Activated naive CD4-positive, alpha-beta T cell treated with anti-CD3 and anti-CD28 coated beads, Interleukin-2, amount 50 U/mL, for 16 hours (primary cell): ENCODE measurements at regions not wholly inside any gene's neighbourhood (a gene's known extent, or its start where the extent isn't known, plus 50 kb on each side); places are given as distances from the start of the nearest gene placed in this dataset.
"Not testable (repeated sequence)": the region's sequence is repeated elsewhere in the genome, so short reads cannot be mapped to it uniquely, and the experiment has no call there.

Experiments used
- DNase-seq: peaks from one replicate; pipeline ENCODE4 v3.0.0-alpha.2; 2020

DNA sequence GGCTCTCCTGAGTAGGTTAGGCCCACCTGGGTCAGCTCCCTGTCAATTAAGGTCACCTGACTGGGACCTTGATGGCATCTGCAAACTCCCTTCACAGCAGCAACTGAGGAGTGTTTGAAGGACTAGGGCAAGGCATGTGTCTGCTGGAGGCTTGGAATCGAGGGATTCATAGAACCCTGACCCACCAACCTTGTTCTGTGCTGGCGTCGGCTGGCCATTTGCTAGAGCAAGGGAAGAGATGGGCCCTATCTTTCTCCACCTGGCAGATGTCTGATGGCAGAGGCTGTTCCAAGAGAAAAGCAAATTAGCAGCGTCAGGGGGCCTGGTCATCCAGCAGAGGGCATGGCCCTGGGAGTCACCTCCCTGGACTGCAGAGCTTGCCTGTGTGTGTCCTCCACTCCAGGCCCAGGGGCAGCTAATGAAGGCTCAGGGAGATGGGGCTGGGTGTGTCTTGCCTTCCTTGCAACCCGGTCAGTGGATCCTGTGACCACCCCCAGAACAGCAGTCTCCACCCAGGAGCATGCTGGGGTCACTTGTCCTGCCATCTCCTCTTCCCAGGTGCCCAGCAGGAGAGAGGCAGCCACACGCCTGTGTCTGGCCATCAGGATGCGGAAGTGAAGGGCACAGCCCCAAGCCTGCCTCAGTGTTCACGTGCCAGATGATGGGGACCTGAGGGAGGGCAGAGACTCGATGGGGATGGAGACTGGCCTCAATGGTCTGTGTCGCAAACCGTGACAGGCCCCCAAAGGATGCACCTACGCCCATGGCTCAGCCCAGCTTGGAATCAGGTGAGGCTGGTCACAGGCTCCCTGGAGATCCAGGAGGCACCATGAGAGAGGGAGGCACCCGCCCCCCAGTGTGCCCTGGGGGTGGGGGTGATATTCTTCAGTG, 53.9 kb downstream of the BARX1 start:
- DNase-seq = no peak

DNA sequence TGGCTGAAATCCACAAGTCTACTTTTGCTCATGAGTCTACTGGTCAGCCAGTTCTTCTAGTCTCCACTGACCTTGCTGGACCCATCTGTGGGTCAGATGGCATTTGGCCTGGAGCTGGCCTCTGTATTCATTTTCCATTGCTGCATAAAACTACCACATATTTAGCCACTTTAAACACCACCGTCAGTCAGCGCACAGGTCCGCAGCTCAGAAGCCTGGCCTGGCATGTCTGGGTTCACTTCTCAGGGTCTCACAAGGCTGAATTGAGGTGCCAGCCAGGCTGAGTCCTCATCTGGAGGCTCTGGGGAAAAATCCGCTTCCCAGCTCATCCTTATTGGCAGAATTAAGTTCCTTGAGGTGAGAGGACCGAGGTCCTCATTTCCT, 54.7 kb downstream of the BARX1 start:
- DNase-seq = no peak

DNA sequence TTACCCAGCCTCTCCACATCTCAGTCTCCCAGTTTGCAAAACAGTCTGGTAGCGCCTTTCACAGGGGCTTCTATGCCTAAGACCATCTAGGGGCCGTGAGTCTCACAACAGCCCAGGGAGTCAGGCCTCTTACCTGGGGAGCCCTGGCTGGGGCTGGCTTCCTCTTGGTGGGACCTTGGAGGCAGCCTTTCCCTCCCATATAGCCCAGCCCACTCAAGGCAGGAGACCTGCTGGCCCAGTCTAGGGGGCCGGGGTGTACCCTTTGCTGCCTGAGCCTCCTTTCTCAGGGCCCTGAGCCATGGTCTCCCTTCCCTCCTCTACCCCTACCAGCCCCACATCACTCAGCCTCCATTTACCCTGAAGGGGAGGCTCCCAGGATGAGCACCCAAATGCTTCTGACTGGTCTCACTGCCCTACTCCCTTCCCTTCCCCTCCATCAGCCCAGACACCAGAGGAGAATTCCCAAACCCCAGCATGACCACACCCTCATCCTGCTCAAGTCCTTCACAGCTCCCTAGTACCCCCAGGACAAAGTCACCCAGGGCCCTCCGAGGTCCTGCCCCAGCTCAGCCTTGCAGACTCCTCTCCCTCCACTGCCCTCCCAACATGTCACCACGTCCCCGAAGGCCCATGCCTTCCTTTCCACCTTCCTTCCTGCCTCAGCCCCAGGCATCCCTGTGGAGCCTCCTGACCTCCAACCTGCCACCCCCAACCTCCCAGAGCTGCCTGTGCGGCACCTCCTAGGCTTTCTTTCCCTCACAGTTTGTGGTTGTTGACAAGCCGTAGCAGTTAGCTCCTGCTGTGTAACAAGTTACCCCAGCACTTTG, 55.3 kb downstream of the BARX1 start:
- DNase-seq = no peak

DNA sequence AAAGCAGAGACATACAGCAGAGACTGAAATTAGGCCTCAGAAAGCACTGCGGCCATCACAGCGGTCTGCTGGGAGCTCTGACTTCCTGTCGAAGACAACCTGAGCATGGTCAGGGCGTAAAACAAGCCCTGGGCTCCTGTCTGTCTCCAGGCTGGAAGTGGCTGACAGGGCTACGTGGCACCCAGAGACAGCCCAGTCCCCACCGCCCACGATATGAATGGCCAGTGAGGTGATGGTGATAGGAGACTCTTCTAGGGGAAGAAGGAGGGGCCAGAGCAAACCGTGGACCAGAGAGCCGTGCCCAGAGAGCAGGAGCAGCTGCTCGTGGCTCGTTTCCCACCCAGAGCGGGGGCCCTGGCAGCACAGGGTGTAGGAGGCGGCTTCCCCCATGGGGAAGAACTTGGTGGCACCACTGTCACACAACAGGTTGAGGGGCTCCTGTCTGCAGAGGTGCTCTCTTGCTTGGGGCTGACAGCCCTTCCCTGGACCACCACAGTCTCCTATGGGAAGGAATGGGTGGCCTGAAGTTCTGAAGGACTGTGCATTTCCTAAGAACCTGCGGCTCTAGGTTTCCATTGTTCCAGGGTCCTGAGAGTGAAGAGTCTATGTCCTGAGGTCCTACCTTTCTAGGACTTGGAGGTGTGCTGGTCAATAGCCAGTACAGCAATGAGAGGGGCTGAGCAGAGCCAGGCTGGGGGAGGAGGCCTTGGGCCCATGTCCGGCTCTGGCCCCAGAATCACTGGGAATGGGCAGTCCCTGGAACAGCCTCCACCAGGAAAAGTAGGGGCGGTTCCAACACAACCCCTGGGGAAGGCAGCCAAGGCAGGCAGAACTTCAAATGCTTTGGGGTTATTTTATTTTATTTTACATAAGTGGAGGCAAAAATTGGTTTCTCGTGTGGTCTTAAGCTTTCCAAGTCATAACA, 56.4 kb downstream of the BARX1 start:
- no peak for DNase-seq

DNA sequence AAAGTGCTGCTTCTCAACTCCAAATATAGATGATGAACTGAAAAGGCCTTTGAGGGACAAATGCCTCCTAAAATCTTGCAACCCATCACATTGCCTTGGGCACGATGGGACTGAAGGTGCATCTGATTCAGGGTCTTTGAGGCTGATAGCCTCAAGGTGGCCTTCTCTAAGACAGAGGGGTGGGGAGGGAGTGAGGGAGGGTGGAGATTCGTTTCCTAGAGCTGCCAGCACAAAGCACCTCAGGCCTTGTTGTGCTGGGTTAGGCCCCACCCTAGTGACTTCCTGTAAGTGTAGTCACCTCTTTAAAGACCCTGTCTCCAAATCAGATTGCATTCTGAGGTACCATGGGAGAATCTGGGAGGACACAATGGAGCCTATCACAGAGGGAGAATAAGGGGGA, 57.1 kb downstream of the BARX1 start:
- no peak for DNase-seq

DNA sequence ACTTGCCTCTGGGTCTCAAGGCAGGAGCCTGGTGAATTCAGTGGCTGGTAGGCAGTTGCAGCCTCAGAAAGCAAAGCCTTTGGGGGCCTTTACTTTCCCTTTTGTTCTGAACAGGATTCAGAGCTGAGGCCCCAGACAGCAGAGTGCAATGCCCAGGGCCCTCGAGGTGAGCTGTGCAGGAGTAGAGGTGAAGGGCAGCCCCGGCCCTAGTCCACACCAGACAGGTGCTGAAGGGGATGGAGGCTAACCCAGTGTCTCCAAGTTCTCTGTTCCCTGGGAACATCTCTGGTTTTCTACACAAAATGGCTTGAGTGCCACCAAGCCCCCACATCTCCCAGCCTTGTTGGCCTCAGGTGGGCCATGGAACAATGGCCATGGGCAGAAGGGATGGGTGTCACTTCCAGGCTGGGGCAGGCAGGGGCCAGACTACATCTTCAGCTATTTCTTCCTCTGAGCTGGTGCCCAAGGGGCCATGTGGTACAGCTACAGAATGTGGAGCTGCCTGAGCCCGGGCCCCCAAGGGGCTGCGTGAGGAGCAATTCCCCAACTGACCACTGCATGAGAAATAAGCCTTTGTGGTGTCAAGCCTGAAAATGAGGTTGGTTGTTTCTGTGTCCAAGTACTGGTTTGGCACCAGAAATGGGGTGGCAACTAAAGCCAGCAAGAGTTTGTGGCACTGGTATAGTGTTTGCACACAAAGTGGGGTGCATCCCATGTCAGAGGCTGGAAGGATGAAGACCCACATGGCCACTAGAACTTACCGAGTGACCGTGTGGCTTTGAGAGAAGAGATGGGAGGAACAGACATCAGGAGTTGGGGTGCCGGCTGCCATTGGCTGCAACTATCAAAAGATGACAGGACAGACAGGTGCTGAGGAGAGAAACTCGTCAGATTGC, 57.8 kb downstream of the BARX1 start:
- DNase-seq = no peak

DNA sequence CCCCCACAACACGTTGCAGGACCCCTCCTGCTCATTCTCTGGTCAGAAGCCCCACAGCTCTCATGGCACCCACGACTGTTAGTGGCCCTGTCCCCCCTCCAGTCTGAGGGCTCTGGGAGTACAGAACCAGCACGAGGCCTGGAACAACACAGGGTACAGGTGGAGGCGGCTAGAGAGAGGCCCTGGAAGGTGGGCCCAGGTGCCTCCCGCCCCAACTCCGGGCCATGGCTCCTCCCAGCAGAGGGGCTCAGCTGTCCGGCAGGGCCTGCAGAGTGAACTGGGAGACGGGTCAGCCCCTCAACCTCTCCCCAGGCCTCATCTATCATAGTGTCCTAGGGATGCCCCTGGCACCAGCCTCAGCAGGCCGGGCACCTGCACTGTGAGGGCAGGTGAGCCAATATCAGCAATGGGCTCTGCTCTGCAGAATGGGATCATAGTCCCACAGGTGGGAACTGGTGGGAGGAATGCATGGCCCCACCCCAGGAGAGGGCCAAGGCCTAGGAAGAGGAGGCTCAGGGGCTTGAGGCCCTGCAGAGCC, 58.6 kb downstream of the BARX1 start:
- DNase-seq = no peak

DNA sequence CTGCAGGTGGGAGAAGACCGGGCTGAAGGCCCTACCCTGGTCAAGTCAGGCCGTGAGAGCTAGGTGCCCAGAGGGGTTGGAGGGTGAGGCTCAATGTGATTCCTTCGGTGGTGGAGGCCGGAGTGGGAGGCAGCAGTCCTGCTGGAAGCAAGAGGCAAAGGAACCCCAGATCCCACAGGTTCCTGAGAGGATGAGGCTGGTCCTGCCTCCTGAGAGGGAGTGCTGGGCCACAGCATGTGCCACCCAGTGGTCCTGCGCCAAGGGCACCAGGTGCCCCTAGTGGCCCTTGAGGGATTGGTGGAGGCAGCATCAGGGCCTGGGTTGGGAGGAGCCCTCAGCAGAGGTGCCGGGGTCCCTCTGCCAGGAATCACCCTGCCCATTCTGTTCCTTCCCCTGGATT, 59.1 kb downstream of the BARX1 start:
- no peak for DNase-seq

DNA sequence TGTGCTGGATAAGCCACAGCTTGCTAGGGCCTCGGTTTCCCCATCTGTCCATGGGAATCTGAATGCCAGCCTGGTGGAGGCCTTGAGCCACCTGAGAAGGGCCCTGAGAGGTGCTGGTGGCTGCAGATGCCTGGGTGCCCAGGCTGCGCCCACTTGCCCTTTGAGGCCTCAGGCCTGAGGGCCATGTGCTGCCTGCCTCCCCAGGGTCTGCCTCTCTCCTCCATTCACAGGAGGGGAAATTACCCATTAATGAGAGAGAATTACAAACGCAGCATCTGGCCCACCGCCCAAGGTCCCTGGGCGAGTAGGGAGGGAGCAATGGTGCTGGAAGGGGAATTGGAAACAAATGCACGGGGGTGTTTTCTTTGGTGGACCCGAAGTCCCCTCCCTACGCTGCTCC, 59.6 kb downstream of the BARX1 start:
- no peak for DNase-seq

DNA sequence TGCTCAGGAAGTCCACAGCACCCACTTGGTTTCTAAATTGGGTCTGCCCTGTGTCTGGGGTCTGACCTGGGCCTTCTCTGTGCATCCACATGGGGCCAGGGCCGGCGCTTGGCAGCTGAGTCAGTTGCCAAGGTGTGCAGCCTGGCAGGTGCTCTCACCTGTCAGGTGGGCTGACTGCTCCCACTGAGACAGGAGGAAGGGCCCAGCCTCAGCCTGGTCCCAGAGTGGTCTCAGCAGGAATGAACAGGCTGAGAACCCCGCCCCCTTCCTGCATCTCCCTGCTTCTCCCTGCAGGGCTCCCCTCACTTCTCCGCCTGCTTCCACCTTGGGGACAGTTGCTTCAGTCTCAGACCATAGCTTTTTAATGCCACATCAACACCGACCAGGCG, 60.5 kb downstream of the BARX1 start:
- DNase-seq = no peak

DNA sequence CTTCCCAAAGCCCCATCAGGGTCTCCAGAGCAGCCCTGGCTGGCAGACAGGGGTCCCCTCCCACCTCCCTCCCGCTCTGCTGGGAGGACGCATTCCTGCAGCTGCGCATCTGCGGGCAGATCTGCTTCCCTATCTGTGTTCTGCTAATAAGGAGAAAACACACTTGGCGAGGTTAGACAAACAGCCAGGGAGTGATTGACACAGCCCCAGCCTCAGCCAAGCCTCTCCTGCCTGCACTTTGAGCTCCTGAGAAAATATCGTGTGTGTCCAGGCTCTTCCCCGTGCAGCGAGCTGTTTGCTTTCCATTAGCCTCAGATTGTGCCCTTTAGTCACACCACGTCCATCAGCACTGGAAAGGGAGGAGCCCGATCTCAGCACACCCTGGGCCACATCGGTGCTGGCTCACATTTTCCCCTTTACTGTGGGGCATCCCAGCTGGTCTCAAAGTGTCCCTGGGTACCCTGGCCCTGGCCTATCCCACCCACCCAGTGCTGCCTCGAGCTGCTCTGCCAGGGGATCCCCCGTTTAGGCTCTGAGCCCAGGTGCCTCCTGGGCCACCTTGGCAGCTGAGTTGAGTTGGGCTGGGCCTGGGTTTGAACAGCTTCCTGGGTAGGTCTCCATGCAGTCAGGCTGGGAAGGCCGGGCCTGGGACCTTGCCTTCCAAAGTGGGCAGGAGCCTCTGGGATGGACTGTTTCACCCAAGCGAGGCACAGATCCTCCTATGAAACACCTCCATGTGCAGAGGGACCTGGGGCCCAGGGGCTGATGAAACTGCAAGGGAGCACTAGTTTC, 61.1 kb downstream of the BARX1 start:
- no peak for DNase-seq

DNA sequence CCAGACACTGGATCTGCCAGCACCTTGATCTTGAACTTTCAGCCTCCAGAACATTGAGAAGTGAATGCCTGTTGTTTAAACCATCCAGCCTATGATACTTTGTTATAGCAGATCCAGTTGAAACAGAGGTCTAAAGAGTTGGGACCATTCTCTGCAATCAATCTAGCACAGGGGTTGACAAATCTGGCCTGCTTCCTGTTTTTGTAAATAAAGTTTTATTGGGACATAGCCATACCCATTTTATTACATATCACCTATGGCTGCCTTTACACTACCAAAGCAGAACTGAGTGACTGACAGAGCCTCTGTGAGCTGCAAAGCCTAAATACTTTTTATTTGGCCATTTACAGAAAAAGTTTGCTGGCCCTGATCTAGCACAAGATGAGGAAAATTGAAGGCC, 62.0 kb downstream of the BARX1 start:
- DNase-seq = no peak

DNA sequence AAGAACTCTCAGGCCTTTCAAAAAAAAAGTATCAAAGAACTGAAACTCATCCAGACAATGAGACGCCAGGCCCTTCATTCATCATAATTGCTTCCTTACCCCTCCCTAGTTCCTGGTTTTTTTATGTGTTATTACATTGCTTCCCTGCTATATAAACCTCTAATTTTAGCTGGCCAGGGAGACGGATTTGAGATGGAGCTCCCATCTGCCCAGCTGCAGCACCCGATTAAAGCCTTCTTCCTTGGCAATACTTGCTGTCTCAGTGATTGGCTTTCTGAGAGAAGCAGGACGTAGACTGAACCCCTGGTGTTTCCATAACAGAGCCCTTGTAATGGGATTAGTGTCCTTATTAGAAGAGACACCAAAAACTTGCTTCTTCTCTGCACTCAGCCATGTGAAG, 62.4 kb downstream of the BARX1 start:
- no peak for DNase-seq

DNA sequence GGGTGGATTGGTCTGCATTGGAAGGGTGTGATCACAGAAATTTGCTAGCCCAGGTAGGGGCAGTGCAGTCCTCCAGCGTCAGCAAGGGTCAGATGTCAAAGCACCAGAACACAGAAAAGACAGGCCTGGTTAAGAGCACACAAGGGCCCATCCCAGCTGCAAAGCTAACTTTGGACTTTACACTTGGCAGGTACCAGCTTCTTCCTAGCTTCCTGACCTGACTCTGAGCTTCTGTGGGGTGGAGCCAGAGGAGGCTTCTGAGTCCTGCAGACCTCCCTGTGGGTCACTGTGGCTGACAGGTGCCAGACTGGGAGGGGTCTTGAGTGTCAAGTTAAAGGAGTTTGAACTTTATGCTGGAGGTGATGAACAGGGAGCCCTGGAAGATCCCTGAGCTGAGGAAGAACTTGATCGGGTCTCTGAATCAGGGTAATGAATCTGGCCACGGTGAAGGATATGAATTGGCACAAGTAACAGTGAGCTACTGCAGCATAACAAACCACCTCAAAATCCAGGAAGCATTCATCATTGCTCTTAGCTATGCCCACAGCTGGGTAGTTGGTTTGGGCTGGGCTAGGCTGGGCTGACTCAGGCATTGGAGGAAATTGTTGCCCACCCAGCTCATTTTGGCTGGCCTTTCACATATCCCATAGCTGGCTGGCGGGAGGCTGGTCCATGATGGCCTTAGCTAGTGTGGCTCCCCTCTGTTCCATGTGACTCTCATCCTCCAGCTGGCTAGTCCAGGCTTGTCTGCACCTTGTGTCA, 63.4 kb downstream of the BARX1 start:
- no peak for DNase-seq

DNA sequence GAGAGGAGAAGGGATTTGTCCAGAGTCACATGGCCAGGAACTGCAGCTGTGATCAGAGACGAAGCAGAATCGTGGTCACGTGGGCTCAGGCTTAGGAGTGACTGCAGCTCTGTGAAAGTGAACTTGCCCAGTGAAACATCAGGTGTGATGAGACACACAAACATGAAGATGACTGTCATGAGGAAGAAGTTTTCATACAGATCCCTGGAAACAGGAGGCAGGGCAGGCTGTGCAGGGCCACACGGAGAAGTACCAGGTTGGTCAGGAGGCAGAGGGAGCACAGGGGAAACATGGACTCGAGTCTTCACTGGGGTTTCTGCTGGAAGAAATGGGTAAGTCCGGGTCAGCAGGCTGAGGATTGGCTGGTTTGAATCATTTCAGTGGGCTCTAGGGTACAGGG, 64.1 kb downstream of the BARX1 start:
- no peak for DNase-seq

DNA sequence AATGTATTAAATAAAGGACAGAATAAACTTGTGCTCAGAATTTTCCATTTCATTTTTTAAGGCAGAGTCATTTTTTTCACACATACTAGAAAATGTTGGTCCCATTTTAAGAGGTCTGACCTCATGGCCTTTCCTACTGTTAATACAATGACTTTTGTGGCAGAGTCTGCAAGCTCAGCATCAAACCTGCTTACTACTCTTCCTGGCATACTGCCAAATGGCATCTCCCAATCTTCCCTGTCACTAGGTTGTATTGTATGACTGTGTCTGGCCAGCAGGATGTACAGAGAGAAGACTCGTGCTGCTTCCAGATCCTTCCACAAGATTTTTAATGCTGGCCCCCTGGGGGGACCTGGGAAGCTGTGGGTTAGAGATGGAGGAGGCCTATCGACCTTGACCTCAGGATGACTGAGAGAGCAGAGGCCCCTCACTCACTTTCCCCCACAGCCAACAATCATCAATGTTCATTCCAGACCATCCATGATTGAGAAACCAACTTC, 64.7 kb downstream of the BARX1 start:
- DNase-seq = no peak

DNA sequence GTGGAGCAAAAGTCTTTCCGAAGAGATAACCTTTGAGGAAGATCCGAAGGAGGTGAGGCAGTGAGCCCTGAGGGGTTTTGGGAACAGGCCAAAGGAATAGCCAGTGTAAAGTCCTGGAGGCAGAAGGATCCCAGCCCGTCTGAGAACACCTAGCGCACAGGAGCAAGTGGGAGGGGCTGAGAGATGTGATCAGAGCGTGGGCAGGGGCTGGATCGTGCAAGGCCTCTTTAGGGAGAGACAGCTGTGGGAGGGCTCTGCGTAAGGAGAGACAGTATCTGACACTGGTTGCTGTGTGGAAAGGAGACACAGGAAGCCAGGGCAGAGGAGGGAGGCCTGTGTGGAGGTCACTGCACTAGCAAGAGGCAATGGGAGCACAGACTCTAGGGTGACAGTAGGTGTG, 68.2 kb downstream of the BARX1 start:
- DNase-seq = peak; percentile 2

DNA sequence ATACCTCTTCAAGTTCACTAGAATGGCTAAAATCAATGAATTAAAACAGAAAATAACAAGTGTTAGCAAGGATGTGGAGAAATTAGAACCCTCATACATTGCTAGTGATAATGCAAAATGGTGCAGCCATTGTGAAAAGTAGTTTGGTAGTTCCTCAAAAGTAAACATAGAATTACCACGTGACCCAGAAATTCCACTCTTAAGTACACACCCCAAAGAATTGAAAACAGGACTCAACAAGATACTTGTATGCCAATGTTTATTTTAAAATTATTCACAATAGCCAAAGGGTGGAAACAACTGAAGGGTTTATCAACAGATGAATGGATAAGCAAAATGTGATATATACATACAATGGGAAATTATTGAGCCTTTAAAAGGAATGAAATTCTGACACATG, 70.3 kb downstream of the BARX1 start:
- DNase-seq = no peak

DNA sequence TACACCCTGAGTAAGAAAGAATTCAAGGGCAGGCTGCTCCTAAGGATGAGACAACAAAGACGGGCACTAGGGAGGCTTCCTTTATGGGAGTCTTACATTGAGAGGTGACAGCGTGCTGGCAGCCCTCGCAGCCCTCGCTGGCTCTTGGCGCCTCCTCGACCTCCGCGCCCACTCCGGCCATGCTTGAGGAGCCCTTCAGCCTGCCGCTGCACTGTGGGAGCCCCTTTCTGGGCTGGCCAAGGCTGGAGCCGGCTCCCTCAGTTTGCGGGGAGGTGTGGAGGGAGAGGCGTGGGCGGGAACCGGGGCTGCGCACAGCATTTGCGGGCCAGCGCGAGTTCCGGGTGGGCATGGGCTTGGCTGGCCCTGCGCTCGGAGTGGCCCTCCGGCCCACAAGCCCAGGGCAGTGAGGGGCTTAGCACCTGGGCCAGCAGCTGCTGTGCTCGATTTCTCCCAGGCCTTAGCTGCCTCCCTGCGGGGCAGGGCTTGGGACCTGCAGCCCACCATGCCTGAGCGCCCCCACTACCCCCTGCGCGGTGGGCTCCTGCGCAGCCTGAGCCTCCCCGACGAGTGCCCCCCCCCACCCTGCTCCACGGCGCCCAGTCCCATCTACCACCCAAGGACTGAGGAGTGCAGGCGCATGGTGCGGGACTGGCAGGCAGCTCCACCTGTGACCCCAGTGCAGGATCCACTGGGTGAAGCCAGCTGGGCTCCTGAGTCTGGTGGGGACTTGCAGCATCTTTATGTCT, 75.3 kb downstream of the BARX1 start:
- DNase-seq = not testable (repeated sequence)
